Activated CD4-positive, alpha-beta T cell treated with anti-CD3 and anti-CD28 coated beads, Interleukin-10, Interleukin-2, amounts not matched to agents 100 ng/mL and 50 ng/mL, durations not matched to agents 16 hours and 8 hours (primary cell): ENCODE measurements at regions not wholly inside any gene's neighbourhood (a gene's known extent, or its start where the extent isn't known, plus 50 kb on each side); places are given as distances from the start of the nearest gene placed in this dataset.
"Not testable (repeated sequence)": the region's sequence is repeated elsewhere in the genome, so short reads cannot be mapped to it uniquely, and the experiment has no call there.

Experiments used
- DNase-seq: peaks from one replicate; pipeline ENCODE4 v3.0.0-alpha.2; 2020

DNA sequence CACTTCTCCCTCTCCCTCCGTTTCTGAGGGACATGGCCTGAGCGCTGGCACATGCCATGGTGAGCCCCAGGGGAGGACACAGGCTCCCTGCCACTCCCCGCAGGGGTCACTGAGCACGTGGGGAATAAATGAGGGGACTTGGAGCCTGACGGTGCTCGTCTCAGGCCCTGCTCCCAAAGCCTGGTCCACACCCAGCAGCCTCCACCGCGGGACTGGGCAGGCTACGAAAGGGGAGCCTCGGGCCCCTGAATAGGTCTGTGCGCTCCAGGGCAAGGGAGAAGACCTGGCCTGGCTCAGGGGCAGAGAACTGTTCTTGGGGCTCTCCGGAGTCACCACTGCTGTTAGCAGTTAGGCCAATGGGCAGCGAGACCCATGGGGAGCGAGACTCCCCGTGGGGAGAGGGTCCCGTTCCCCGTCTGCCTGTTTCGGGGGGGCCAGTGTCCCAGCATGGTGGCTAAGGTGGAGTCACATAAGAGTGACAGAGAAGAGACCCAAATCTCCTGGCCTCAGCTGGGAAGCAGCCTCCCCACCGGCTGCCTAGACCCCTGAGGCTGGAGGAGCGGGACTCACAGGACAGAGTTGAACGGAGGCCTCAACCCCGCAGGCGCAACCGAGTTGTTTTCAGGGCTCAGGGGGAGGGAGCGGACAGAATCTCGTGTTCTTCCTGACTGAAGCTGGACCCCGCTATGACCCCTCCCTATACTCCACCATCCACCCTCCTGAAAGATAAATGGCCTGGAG is 329.8 kb upstream of the SFSWAP start:
- DNase-seq: no peak

DNA sequence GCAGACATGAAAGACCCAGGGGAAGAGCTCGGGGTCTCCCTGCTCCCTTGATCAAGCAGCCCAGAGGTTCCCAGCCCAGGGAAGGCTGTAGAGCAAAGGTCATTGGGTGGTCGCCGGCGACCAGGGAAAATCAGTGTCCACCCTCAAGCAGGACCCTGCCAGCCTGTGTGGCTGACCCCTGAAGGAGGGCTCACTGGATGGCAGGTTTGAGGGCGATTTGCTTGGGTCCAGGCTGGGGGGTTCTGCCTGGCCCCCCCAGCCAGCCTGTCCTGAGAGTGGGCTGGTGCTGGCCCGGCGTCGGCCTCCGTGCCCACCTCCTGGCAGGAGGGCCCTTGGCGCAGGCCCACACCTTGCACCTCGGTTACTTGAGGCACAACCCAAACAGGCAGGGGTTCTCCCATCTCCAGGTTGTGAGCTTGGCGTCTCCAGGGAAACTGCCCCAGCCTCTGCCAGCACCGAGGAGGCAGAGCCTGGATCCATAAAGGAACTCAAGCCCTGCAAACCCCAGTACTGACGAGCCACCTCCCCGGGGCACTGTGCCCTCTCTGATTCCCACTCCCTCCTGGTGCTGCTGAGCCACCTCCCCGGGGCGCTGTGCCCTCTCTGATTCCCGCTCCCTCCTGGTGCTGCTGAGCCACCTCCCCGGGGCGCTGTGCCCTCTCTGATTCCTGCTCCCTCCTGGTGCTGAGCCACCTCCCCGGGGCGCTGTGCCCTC is 329.0 kb upstream of the SFSWAP start:
- DNase-seq: no peak

DNA sequence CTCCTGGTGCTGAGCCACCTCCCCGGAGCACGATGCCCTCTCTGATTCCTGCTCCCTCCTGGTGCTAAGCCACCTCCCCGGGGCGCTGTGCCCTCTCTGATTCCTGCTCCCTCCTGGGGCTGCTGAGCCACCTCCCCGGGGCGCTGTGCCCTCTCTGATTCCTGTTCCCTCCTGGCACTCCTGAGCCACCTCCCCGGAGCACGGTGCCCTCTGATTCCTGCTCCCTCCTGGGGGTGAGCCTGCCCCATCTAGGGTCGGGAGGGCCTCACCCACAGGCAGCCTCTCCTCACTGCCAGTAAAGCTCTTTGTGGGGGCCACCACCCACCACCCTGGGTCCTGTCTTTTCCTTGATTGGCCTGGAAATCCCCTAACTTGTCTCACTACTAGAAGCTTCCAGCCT is 327.6 kb upstream of the SFSWAP start:
- no peak for DNase-seq

DNA sequence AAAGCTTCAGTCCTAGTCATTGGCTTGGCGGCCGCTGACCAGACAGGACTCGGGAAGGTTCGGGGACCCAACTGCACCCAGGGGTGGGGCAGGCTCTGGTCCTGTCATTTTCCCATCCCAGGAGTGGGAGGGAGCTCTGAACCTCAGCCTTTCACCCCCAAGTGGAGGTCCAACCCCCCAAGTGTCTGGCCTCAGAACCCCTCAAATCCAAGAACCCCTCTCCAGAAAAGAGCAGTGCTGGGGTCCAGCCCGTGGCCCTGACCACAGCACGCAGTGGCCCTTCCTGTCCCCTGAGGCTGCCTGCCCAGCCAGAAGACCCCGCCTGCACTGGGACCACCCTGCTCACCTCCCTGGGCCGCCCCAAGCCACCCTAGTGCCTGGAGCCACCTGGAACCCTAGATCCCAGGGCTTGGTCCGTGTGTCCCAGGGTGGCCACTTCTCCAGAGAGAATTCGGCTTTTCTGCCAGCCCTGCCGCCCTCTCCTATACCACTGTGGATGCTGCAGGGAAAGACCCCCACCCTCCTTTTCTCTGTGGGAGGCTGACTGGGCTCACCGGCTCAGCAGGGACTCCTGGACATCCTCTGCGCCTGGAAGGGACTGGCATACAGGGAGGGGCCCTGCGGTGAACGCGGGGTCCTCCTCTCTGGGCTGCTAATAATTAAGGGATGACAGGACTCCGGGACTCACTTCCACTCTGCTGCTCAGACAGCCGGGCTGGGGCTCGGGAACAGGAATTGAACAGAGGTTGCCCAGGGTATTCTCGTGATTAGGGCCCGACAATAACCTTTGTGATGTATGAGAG is 326.9 kb upstream of the SFSWAP start:
- no peak for DNase-seq

DNA sequence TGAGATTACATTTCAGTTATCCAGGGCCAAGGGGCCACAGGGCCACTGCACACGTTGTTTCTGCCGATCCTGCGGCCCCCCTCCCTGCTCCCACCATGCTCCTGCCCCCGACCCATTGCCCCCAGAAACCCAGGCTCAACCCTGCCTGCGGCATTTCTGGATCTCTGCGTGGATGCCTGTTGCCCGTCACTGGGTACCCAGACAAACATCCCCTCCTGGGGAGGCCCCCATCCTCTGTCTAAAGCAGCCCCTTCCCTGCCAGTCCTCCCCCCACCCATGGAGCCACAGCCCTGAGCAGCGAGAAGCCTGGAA is 326.4 kb upstream of the SFSWAP start:
- no peak for DNase-seq

DNA sequence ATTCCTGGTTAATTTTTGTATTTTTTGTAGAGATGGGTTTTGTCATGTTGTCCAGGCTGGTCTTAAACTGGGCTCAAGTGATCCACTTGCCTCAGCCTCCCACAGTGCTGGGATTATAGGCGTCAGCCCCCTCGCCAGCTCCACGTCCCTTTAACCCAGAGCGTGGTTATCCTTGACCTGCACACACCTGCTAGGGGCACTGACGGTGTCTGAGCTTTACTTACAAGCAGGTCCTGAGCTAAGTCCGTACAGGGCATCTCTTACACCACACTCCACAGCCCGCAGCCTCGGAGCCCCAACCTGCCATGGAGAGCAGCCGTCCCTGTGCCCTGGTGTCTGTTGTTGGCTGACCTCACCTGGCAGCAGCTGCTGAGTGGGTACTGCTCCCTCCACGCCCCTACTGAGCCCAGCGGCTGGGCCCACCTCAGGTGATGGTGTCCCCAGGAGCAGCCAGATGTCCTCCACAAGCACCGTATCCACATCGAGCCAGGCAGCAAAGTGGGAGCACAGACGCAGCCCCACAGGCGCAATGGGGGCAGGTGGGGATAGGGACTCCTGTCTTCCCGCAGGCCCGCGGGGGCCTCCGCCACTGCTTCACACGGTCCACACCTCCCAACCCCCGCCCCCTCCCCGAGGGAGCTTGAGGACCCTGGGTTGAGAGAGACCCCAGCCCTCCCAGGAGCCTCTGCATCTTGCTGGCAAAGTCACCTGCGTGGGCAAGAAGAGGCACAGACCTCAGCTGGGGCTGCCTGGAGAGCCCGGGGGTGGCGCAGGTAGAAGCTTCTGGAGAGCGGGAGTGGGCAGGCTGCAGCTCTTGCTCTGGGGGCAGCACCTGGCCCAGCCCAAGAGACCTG is 325.4 kb upstream of the SFSWAP start:
- no peak for DNase-seq

DNA sequence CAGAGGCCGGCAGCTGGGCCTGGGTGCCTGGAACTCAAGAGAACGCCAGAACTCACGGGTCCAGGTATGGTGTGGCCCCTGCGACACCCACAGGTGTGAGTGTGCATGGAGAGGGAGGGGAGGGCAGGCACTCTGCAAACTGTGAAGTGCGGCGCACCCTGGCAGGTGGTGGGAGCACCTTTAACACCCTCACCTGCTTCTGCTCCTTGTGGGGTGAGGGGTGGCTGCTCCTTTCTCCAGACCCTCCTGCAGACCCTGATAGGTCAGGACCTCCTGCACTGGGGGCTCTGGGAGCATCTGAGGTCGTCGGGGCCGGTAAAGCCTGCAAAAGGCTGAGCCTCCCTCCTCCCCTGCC is 324.7 kb upstream of the SFSWAP start:
- DNase-seq: no peak

DNA sequence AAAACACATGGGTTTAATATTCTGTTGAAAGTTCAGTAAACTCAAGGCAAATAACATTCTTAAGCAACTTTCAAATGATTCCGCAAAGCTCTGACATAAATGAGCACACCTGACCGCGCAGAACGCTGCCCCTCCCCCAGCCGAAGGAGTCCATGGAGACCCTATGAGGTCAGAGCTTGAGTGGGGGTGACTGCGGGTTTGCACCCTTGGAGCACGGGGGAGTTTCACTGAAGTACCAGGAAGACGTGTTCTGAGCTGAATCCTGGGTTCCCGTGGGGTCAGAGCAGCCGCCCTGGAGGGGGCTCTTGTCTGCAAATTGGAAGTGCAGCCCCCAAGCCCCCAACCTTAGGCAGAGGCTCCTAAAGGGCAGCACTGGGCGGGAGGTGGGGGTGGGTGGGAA is 324.1 kb upstream of the SFSWAP start:
- no peak for DNase-seq

DNA sequence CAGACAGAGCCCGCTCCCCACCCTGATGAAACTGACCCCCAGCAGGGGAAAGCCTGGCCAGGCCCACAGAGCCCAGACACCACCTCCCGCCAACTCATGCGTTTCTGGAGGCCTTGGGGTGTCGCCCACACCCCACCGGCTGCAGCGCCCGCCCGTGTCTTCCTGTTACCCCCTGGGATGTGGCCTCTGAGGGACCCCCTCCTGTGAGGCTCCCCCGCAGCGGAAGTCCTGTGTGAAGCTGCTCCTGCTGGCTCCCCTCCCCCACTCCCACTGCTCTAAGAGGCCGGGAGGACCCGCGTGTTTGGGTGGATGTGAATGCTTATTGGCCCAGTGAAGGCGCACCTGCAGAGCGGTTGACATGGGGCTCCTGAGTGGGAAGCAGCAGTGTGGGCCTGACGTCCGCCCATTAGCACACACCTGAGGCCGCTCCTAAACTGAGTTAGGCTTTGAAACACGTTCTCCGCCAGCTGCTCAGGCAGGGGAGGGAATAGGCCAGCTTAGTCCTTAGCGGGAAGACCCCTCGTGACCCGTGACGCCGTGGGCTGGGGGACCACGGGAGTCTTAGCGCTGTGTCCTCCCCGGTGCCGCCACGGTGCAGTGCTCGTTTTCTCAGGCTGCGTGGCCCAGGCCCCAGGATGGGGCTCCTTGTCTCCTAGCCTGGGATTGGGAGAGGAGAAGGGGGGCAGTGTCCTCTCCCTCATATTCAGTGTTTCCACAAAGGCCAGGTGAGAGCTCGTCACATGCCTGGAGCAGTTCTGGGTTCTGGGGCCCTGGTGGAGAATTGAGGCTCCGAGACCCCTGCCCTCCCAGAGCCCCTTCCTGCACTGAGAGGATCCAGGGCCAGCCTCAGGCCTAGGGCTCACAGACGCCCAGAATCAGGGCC is 323.4 kb upstream of the SFSWAP start:
- no peak for DNase-seq

DNA sequence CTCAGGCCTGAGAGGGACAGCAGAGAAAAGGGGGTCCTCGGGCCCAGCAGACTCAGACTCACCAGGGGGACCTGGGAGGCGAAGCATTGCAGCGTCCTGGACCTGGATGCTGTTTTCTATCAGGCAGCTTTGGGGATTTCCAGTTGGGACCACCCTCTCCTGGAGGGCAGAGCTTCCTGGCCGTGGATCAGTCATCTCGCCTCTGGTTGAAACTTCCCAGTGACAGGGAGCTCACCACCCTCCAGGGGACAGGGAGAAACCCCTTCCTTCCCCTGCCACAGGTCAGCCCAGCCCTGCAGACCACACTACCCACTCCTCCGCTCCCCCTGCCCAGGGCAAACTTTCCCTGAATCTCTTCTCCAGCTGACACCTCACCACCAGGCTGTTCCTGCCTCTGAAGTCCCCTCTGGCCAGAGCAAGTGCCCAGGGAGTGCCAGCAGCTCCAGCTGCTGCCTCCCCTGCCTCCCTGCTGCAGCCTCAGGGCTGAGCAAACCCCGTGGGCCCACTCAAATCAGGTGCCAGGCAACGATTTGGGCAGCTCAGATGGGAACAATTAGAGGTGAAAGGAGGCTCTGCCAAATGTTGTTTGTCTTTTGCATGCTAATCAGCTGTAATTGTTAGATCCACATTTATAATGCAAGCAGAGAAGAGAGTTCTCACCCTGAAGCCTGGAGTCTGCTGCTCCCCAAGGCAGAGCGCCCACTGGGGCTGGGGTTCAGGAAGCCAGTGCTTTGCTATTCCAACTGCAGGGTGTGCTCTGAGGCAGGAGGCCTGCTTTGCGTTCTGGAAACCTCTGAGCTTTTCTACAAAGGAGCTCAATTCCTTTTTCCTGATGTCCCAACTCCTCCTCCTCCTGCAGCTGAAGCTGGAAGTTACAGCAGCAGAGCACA is 322.5 kb upstream of the SFSWAP start:
- DNase-seq: not testable (repeated sequence)

DNA sequence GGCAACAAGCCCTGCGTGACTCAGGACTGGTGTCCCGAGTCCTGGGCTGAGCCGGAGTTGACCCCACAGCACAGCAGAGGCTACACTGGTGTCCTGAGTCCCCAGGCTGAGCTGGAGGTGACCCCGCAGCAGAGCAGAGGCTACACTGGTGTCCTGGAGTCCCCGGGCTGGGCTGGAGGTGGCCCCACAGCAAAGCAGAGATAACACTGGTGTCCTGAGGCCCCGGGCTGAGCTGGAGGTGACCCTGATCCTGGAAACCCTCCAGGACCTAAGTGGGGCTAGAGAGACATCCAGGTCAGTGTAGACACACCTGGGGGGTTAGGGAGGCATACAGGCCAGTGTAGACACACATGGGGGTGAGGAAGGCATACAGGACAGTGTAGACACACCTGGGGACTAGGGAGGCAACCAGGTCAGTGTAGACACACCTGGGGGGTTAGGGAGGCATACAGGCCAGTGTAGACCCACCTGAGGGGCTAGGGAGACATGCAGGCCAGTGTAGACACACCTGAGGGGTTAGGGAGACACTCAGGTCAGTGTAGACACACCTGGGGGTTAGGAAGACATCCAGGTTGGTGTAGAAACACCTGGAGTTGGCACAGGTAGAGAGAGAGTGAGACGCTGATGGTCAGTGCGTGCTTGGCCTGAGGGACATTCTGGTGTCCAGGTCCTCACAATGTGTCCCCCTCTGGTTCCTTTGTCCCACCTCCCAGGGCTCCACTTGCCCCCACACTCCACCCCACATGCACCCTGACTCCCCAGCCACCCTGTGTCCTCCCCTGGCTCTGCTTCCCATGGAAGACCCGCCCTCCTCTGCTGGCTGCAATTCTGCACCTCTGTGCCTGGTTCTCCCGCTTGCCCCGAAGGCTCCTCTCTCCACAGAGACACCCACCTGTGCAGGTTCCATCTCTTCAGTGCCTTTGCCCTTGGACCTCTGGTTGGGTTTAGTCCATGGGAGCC is 321.6 kb upstream of the SFSWAP start:
- no peak for DNase-seq

DNA sequence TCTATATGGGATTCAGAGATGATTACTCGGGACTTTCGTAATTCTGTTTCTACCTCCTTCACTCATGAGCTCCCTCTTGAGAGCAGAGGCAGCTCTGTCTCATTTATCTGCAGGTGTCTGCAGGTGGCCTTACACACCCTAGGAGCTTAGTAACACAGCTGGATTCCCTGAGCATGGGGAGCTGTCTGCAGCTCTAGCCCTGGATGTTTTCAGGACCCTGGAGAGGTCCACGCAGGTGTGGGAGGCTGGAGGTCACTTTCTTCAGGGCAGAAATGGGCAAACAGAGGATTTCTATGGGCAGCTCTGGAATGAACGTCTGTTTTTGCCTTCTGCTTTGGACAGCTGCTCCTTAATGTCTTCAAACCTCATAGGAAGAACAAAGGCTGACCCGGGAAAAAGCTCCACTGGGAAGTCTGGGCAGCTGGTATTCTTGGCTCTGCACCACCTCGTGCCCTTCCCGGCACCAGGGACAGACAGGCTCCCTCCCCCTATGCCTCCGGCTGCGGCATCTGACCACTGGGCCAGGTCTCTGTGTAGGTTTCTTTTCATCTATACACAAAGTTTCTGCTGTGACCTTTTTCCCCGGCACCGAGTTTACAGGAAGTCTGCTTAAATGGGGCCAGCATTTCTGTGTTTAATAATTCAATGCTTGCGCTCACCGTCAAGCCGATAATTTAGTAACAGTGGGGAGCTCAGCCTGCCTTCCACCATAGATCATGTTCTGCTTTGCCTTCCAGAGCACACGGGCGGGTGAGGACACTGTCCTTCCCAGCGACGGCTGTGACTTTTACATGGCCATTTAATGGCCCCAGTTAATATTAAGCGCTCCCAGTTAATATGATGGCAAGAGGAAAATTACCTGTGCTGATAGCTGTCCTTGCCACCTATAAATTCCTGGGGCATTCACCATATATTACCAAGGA is 320.2 kb upstream of the SFSWAP start:
- no peak for DNase-seq

DNA sequence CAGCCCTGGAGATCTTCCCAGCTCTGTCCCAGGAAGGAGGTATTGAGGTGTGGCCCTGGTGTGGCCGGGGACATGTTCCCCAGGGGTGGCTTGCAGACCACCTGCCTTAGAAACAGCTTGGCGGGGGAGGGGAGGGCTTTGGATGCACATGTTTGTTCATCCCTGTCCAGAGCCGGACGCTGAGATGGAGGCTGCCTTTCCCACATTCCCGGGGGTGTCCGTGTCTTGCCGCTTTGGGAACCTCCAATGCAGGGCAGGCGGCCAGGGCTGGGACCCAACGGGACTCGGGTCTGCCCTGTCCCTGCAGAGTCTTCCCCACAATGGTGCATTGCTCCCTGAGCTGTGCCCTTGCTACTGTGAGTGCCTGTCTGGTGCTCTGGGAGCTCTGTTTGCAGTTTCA is 319.5 kb upstream of the SFSWAP start:
- DNase-seq: no peak

DNA sequence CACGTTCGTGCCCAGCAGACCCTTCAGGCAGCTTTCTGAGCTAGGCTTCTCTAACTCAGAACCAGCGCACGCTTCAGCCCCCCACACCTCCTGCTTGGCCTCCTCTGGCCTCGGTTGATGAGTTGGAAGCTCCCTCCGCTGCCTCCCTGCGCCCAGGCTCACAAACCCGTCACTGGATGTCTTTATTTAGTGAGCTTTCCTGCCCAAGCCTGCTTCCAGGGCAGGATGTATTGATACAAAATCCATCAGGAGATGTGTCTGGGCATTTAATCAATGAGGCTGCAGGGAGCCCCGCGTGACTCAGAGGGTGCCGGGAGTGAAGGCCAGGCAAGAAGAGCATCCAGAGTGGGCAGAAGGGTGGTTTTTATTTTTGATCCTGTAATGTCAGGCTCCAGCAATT is 316.1 kb upstream of the SFSWAP start:
- not testable (repeated sequence) for DNase-seq

DNA sequence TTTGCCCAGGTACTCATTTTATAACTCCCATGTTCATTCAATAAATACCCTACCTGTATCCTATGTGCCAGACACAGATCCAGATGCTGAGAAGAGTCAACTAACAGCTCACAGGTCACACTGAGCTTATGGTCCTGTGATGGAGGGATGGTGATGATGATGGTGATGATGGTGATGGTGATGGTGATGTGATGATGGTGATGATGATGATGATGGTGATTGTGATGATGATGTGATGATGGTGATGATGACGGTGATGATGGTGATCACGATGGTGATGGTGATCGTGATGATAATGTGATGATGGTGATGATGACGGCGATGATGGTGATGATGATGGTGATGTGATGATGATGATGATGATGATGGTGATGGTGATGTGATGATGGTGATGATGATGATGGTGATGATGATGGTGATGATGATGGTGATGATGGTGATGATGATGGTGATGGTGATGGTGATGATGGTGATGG is 315.6 kb upstream of the SFSWAP start:
- DNase-seq: not testable (repeated sequence)

DNA sequence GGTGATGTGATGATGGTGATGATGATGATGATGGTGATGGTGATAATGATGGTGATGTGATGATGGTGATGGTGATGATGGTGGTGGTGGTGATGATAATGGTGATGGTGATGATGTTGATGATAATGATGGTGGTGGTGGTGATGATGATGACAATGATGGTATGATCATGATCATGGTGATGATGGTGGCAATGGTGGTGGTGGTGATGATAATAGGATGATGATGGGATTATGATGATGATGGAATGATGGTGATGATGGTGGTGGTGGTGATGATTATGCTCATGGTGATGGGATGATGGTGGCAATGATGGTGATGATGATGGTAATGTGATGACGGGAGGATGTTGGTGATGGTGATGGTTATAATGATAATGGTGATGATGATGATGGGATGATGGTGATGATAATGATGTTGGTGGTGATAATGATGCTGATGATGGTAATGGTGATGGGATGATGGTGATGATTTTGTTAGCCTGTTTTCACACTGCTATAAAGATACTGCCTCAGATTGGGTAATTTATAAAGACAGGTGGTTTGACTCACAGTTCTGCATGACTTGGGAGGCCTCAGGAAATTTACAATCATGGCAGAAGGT is 314.8 kb upstream of the SFSWAP start:
- DNase-seq: no peak

DNA sequence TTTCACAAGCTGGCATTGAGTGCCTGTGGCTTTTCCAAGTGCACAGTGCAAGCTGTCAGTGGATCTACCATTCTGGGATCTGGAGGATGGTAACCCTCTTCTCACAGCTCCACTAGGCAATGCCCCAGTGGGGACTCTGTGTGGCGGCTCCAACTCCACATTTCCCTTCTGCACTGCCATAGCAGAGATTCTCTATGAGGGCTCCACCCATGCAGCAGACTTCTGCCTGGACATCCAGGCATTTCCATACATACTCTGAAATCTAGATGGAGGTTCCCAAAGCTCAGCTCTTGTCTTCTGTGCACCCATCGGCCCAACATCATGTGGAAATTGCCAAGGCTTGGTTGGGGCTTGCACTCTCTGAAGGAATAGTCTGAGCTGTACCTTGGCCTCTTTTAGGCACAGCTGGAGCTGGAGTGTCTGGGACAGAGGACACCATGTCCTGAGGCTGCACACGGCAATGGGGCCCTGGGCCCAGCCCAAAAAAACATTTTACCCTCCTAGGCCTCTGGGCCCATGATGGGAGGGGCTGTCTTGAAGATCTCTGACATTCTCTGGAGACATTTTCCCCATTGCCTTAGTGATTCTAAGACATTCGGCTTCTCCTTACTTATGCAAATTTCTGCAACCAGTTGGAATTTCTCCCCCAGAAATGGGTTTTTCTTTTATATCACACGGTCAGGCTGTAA is 313.3 kb upstream of the SFSWAP start:
- no peak for DNase-seq
